ENCODE measurements at regions not wholly inside any gene's neighbourhood (a gene's known extent, or its start where the extent isn't known, plus 50 kb on each side); places are given as distances from the start of the nearest gene placed in this dataset.
"Not testable (repeated sequence)": the region's sequence is repeated elsewhere in the genome, so short reads cannot be mapped to it uniquely, and the experiment has no call there.

GRCh38 chr6:178119-178518, 114.2 kb upstream of the DUSP22 start:
- no peak overlapping the region for H2BK120ac ChIP-seq (ENCODE audit: low read depth, low read length, poor library complexity, severe bottlenecking)
- H3K9me3 ChIP-seq (ENCODE audit: control insufficient read depth, low read depth, low read length) = no peaks in the 10 kb centered on the region
- H3K79me1 ChIP-seq (ENCODE audit: insufficient read depth, low read depth, low read length, poor library complexity, severe bottlenecking) = no peaks in the 10 kb centered on the region
- no peaks in the 10 kb centered on the region for H3K4me1 ChIP-seq (ENCODE audit: insufficient read depth, low read length)
- peaks cover 11% of the 10 kb centered on the region for H3K27me3 Mint-ChIP-seq (ENCODE audit: low read depth)
- no peak overlapping the region for H4K91ac ChIP-seq (ENCODE audit: insufficient read length, low read depth, low read length)
- peaks cover 29 to 39% of the 10 kb centered on the region in 2 experiments for H3K9me3 Mint-ChIP-seq
- H4K5ac ChIP-seq (ENCODE audit: insufficient read length, low read depth, low read length) = no peak overlapping the region
- H3K4me1 Mint-ChIP-seq = peaks cover 0 to 3% of the 10 kb centered on the region in 2 experiments; a peak in 2 of 4 replicates
- no peak overlapping the region for H3K4ac ChIP-seq (ENCODE audit: low read depth, low read length)
- no peaks in the 10 kb centered on the region for H3K27me3 ChIP-seq (ENCODE audit: insufficient read depth, low read length)
- H3K27ac Mint-ChIP-seq = no peak overlapping the region
- no peak overlapping the region for H3K18ac ChIP-seq (ENCODE audit: insufficient read length, low read depth, low read length)
- no peak overlapping the region for H3K9ac ChIP-seq (ENCODE audit: extremely low read depth, insufficient read length, low read length)
- no peak overlapping the region for H4K8ac ChIP-seq (replicated peaks; ENCODE audit: insufficient read length, low read depth, low read length)
- H2BK15ac ChIP-seq (ENCODE audit: low read depth, low read length) = no peak overlapping the region
- H3K27ac ChIP-seq (ENCODE audit: insufficient read length, low read depth, low read length) = no peak overlapping the region
- no peak overlapping the region for H2AK5ac ChIP-seq (ENCODE audit: insufficient read length, low read length)
- no peak for TF ChIP-seq CTCF (conservative IDR thresholded peaks at IDR 0.05)
- H2AFZ ChIP-seq (ENCODE audit: low read length) = no peak overlapping the region
- H4K20me1 ChIP-seq (ENCODE audit: control insufficient read depth, insufficient read depth, insufficient read length) = no peaks in the 10 kb centered on the region
- H3K79me2 ChIP-seq (ENCODE audit: insufficient read depth, low read length) = no peaks in the 10 kb centered on the region
- H3K14ac ChIP-seq (ENCODE audit: insufficient read depth, low read length) = no peak overlapping the region
- peaks cover 6 to 13% (median 9%) of the 10 kb centered on the region in 3 experiments for H3K36me3 Mint-ChIP-seq (ENCODE audit: insufficient read depth in 1 of 3, low read depth in 3 of 3)
- no peak overlapping the region for H3K23ac ChIP-seq (ENCODE audit: insufficient read length, low read depth, low read length)
- no peak overlapping the region for H2BK12ac ChIP-seq (ENCODE audit: insufficient read length, low read depth, low read length)
- H3T11ph ChIP-seq (ENCODE audit: low read length) = no peak overlapping the region
- no peak overlapping the region for H2BK5ac ChIP-seq (ENCODE audit: insufficient read length, low read length)
- no peaks in the 10 kb centered on the region for H3K23me2 ChIP-seq (ENCODE audit: insufficient read length, low read depth, low read length, poor library complexity, severe bottlenecking)
- no peak overlapping the region for H2BK20ac ChIP-seq (ENCODE audit: low read depth, low read length, poor library complexity, severe bottlenecking)
- H3K4me3 Mint-ChIP-seq = no peak overlapping the region; a peak in 1 of 5 replicates
- H3K4me2 ChIP-seq (ENCODE audit: insufficient read depth, insufficient read length, low read length) = no peak overlapping the region
- DNase-seq = no peak
- H3K56ac ChIP-seq (ENCODE audit: insufficient read length, low read depth, low read length) = no peak overlapping the region
- no CpG with 5 or more reads among the region's 11 CpGs for whole genome bisulfite sequencing (ENCODE audit: extremely low coverage, insufficient read length, low lambda C conversion rate)

GRCh38 chr6:178929-179328, 113.4 kb upstream of the DUSP22 start:
- not testable (repeated sequence) for H2BK5ac ChIP-seq (ENCODE audit: insufficient read length, low read length); H3K4me3 Mint-ChIP-seq; H4K5ac ChIP-seq (ENCODE audit: insufficient read length, low read depth, low read length); H3K79me1 ChIP-seq (ENCODE audit: insufficient read depth, low read depth, low read length, poor library complexity, severe bottlenecking); H3T11ph ChIP-seq (ENCODE audit: low read length); DNase-seq; H3K4me2 ChIP-seq (ENCODE audit: insufficient read depth, insufficient read length, low read length); H2AK5ac ChIP-seq (ENCODE audit: insufficient read length, low read length); H2AFZ ChIP-seq (ENCODE audit: low read length); H3K23me2 ChIP-seq (ENCODE audit: insufficient read length, low read depth, low read length, poor library complexity, severe bottlenecking); H3K18ac ChIP-seq (ENCODE audit: insufficient read length, low read depth, low read length); H3K9me3 ChIP-seq (ENCODE audit: control insufficient read depth, low read depth, low read length); H3K14ac ChIP-seq (ENCODE audit: insufficient read depth, low read length); H4K8ac ChIP-seq (replicated peaks; ENCODE audit: insufficient read length, low read depth, low read length); H3K4ac ChIP-seq (ENCODE audit: low read depth, low read length); H4K20me1 ChIP-seq (ENCODE audit: control insufficient read depth, insufficient read depth, insufficient read length); H3K27me3 ChIP-seq (ENCODE audit: insufficient read depth, low read length); H2BK15ac ChIP-seq (ENCODE audit: low read depth, low read length); H3K27ac Mint-ChIP-seq; H4K91ac ChIP-seq (ENCODE audit: insufficient read length, low read depth, low read length); H3K4me1 Mint-ChIP-seq; H2BK20ac ChIP-seq (ENCODE audit: low read depth, low read length, poor library complexity, severe bottlenecking); H3K23ac ChIP-seq (ENCODE audit: insufficient read length, low read depth, low read length); H3K79me2 ChIP-seq (ENCODE audit: insufficient read depth, low read length); H3K4me1 ChIP-seq (ENCODE audit: insufficient read depth, low read length); H2BK12ac ChIP-seq (ENCODE audit: insufficient read length, low read depth, low read length); H2BK120ac ChIP-seq (ENCODE audit: low read depth, low read length, poor library complexity, severe bottlenecking); H3K56ac ChIP-seq (ENCODE audit: insufficient read length, low read depth, low read length); H3K27ac ChIP-seq (ENCODE audit: insufficient read length, low read depth, low read length); H3K9ac ChIP-seq (ENCODE audit: extremely low read depth, insufficient read length, low read length)
- peaks cover 11% of the 10 kb centered on the region for H3K27me3 Mint-ChIP-seq (ENCODE audit: low read depth)
- H3K36me3 Mint-ChIP-seq (ENCODE audit: insufficient read depth in 1 of 3, low read depth in 3 of 3) = peaks cover 6 to 13% (median 9%) of the 10 kb centered on the region in 3 experiments
- no CpG with 5 or more reads among the region's 5 CpGs for WGBS (ENCODE audit: extremely low coverage, insufficient read length, low lambda C conversion rate)
- H3K9me3 Mint-ChIP-seq = peaks cover 27 to 36% of the 10 kb centered on the region in 2 experiments
